D721Med (cell line): ENCODE measurements at regions not wholly inside any gene's neighbourhood (a gene's known extent, or its start where the extent isn't known, plus 50 kb on each side); places are given as distances from the start of the nearest gene placed in this dataset.

Experiments used
- DNase-seq: peaks from one replicate; pipeline ENCODE4 v3.0.0; 2011; ENCODE audit warnings: low spot score; ENCODE audit not compliant: insufficient read length
- FAIRE-seq: peaks from 2 replicates; lab custom pipeline; 2011; peaks lifted over from hg19 to GRCh38; lab: Jason Lieb, UNC
- TF ChIP-seq, protein P1 (sequence below): IDR thresholded peaks from 2 replicates; pipeline ENCODE4 v1.5.1; 2012; ENCODE audit warnings: mild to moderate bottlenecking, control low read depth; ENCODE audit not compliant: insufficient read depth; ENCODE audit errors: missing control alignments

DNA sequence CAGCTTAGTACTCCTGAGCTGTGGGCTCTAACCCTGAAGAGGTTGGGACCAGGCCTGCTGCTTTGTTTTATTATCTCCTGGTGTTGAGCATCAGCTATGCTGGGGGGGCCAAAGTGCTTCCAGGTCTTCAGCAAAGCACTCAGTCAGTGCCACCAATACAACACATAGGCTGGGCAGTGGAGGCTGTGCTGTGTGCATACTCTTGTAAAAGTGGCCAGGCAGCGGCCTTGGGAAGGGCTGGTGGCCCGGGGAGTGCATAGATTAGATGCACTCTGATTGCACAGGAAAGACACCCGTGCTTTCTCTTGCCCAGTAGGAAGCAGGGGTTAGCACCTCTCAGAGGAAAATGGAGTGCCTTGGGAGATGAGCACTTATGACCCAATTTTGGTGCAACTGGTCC is 534.0 kb downstream of the ARAP2 start:
- no peak for DNase-seq
- no peak for FAIRE-seq
- TF ChIP-seq, protein P1, sequence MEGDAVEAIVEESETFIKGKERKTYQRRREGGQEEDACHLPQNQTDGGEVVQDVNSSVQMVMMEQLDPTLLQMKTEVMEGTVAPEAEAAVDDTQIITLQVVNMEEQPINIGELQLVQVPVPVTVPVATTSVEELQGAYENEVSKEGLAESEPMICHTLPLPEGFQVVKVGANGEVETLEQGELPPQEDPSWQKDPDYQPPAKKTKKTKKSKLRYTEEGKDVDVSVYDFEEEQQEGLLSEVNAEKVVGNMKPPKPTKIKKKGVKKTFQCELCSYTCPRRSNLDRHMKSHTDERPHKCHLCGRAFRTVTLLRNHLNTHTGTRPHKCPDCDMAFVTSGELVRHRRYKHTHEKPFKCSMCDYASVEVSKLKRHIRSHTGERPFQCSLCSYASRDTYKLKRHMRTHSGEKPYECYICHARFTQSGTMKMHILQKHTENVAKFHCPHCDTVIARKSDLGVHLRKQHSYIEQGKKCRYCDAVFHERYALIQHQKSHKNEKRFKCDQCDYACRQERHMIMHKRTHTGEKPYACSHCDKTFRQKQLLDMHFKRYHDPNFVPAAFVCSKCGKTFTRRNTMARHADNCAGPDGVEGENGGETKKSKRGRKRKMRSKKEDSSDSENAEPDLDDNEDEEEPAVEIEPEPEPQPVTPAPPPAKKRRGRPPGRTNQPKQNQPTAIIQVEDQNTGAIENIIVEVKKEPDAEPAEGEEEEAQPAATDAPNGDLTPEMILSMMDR, result no peak

DNA sequence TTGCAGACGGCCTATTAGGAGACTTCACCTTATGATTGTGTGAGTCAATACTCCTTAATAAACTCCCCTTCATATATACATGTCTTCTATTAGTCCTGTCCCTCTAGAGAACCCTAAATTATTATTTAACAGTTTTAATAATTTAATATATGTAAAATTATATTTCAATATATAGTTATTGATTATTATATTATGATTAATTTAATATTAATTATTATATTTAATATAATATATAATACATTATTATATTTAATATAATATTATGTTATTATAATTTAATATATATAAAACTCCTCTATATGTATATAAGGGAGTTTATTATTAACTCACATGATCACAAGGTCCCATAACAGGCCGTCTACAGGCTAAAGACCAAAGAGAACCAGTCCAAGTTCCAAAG is 533.2 kb downstream of the ARAP2 start:
- DNase-seq (no peak), FAIRE-seq (no peak)
- TF ChIP-seq, protein P1, result no peak

DNA sequence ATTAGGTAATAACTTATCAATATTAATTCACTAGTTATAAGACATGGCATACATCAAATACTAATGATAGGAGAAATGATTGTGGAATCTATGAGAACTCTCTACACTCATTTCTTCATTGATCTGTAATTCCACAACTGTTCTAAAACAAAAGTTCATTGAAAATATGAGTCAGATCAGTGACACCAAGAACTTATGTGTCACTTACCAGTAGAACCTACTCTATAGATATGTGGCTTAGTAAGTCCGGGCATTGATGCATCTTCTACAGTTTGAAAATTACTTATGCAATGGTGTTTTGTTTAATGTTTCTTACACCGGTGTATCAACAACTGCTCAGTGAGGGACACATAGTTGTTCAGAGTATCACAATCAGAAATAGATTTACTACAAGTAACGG is 520.3 kb downstream of the ARAP2 start:
- no peak for FAIRE-seq
- TF ChIP-seq, protein P1, result no peak
- no peak for DNase-seq

DNA sequence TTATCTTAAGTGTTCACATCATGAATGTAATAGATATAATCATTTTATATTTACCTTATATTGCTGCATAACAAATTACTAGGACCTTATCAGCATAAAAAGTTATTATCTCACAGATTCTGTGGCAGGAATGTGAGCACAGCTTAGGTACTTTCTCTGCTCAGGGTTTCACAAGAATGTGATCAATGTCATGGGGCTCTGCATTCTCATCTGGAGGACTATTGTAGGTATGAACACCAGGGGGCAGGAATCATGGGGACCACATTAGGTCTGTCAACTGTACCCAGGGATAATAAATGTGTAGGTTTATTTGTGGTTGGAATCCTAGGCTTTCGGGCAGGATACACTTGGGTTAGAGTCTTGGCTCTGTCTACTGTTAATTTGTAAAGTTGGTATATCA is 519.2 kb downstream of the ARAP2 start:
- FAIRE-seq (no peak), DNase-seq (no peak)
- TF ChIP-seq, protein P1, result no peak

DNA sequence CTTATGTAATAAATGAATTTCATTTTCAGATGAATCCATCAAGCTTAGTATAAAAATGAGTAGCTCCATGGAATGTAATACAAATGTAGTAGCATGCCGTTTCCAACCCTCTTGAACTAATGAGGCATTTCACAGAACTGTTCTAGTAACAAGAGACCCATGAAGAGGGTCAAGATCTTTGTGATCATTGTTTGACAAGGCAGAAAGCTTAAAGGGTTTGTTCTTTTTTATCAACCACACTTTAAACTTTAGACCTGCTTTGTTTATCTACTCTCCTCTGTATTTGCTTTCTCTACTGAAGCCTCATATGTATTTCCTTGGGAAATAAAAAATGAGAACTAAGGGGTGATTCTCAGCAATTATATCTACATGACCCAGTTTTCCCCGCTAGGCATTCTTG is 513.9 kb downstream of the ARAP2 start:
- FAIRE-seq (no peak), DNase-seq (no peak)
- TF ChIP-seq, protein P1, result no peak

DNA sequence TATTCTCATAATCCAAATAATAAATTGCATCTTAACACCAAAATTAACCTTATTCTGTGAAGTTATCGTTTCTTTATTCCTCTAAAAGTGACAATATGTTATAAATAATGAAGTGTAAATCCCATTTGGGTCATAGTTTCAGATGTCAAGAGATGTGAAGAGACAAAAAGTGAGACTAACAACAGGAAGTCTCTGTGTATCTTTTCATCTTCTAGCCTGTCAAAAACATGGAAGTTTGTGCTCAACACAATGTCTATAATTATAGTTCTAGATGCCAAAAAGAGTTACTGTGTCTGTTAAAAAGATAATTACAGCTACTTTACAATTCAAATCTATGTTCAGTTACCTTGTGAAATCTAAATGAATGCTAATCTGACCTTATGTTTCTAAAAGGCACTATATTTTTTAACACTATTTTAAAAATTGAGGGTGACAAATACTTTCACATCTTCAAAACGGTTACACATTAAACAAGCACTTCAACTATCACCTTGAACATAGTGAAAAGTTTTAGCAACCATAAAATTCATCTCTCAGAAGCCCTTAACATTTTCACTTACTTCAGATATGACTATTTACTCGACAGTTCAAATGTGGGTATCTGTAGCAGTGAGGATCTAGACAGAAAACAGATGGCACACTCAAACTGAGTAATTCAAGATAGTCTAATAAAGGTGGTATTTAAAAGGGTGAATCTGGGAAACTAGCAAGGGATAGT is 509.8 kb downstream of the ARAP2 start:
- TF ChIP-seq, protein P1, result no peak
- DNase-seq (no peak), FAIRE-seq (no peak)

DNA sequence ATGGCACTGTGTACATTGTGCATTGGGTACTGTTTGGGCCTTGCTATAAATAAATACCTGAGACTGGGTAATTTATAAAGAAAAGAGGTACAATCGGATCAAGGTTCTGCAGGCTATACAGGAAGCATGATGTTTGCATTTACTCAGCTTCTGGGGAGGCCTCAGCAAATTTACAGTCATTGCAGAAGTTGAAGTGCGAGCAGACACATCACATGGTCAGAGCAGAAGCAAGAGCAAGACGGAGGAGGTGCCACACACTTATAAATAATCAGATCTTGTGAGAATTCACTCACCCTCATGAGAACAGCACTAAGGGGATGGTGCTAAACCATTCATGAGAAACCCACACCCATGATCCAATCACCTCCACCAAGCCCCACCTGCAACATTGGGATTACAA is 505.0 kb downstream of the ARAP2 start:
- TF ChIP-seq, protein P1, result no peak
- no peak for DNase-seq
- no peak for FAIRE-seq
